HG03378 (cell line): ENCODE measurements at regions not wholly inside any gene's neighbourhood (a gene's known extent, or its start where the extent isn't known, plus 50 kb on each side); places are given as distances from the start of the nearest gene placed in this dataset.
"Not testable (repeated sequence)": the region's sequence is repeated elsewhere in the genome, so short reads cannot be mapped to it uniquely, and the experiment has no call there.

ENCODE experiments used
- ATAC-seq: cut with Tn5 transposase; IDR thresholded peaks from one replicate; pipeline ENCODE4 v1.9.1; 2021; ENCODE audit warnings: mild to moderate bottlenecking, moderate library complexity; ENCODE audit not compliant: unreplicated experiment

DNA sequence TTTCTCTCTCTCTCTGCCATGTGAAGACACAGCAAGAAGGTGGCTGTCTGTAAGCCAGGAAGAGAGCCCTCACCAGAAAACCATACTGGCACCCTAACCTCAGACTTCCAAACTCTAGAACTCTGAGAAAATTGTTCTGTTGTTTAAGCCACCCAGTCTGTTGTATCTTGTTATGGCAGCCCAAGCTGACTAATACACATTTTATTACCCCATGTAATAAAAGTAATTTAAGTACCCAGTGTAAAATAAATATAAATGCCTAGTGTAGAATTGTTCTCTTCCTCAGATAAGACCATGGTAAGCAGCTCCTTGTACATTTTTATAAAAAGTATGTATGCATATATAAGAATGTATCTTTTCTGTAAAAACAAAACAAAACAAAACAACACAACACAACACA, 119.7 kb downstream of the DTL start:
- ATAC-seq, result no peak

DNA sequence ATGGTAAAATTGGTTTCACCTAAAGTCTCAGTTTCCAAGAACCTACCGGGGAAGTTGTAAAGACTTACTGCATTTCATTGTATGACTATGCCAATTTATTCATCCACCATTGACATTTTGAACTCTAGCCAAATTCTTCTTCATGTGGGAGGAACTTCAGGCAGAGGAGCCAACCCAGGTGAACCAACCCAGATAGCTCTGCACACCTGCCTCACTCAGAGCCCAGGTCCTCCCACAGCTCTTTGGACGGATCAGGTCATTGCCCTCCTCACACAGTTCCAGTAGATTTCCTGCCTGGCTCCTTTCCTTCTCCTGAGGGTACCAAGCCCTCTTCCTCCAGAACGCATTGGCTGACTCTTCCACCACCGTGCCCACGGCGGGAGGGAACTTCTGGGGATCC, 121.7 kb downstream of the DTL start:
- no peak for ATAC-seq

DNA sequence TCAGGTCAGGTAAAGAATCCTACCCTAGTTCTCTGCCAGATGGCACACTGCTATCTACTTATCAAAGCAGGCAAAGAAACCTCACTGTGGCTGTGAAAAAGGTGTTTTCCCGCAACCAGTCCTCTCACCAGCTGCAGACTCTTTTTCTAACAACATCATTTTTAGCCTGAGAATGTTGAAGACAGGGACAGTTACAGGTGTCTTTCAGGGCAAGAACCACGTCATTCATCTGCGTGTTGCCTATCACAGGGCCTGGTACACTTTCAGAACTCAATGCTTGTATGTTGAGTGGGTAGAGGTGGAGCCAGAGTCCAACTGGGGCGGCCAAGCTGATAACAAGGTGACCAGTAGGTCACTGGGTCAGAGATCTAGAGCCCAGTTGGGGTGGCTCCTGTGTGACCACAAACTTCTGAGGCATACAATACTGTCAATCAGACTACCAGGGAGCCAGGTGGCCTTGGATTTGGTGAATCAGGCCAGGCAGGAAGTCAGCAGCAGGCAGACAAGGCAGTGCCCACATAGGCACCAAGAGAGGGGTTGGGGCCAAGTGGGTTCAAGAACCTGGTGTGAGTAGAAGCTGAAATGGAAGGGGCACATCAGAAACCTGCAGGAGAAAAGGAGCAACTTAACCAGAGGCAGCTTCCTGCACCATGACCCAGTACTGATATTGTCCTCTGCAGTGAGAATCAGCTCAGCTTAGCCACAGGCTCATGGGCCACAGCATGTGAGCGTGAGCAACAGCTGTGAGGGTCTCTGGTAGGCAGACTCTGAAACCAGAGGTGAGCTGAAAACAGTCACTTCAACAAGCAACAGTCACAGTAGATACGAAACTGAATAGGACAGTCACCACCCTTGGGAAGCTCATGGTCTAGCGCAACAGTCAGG, 123.6 kb downstream of the DTL start:
- peak; percentile 37 for ATAC-seq

DNA sequence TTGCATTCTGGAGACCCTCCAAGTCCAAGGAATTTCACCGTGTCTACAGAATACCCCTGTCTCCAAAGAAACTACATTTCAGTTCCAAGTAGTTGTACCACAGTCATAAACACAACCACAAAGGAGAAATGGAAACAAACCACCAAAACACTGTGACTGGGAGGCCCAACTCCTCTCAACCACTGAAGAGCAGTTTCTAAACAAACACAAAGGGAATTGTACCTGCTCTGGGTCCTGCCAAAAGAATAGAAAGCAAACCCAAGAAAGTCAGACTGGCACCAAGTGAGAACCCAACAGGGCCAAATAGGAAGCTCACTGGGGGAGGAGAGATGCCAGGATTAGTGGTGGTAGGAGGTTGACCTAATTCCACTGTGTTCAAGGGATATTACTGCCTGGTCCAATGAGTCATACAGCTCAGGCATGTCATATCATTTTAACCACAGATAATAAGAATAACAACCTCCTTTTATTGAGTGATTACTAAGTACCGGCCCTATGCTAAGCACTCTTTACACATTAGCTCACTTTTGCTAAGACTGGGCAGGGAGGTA, 123.9 kb upstream of the PPP2R5A start:
- no peak for ATAC-seq

DNA sequence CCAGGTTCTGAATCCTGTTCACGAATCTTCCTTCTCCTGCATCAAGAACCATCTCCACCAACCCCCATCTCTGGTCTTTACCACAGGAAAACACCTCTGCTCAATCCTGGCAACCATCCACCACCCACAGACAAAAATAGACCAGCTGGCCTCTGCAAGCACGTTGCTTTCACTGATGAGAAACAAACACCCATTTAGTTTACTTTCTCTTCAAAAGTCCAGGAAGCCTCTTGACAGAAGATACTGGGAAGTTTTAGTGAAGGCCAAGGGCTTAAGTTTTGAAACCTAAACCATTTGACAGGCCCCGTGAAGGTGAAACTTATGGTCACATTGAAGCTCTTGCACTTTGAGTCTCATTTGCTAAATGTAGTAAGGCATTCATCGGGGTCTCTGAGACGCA, 122.6 kb upstream of the PPP2R5A start:
- peak; percentile 59 for ATAC-seq

DNA sequence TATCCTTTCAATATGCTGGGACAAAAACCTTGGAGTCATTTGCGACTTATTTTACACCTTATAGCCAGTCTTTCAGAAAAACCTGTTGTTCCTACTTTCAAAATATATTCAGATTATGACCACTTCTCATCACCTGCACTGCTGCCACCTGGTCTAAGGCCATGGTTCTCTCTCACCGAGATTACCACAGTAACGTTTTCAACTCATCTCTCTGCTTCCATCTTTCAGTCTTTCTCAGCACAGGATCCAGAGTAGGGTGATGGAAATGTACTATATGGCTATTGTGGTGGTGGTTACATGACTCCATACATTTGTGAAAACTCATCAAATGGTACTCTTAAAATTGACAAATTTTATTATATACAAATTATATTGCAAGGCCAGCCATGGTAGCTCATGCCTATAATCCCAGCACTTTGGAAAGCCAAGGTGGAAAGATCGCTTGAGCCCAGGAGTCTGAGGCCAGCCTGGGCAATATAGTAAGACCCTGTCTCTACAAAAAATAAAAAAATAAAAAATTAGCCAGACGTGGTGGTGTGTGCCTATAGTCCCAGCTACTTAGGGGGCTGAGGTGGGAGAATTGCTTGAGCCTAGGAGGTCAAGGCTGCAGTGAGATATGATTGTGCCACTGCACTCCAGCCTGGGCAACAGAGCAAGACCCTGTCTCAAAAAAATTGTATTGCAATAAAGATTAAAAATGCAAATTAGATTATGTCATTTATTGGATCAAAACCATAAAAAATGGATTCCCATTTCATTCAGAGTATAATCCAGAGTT, 120.9 kb upstream of the PPP2R5A start:
- no peak for ATAC-seq

DNA sequence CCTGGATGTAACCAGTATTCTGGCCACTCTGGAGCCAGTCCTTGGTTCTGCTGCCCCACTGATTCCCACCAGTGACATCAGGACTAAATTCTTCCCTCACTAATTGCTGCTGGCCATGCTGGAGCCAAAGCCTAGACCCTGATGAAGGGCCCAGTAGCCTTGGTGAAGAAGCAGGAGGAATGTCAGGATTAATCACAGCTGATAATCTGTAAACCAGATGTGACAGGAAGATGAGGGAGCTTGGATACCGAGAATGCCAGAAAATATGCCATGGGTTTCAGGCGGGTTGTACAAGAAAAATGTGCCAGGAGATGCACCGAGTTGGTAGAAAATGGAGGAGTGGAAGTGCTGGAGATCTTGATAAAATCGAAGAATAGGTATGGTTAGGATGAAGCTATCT, 119.0 kb upstream of the PPP2R5A start:
- no peak for ATAC-seq

DNA sequence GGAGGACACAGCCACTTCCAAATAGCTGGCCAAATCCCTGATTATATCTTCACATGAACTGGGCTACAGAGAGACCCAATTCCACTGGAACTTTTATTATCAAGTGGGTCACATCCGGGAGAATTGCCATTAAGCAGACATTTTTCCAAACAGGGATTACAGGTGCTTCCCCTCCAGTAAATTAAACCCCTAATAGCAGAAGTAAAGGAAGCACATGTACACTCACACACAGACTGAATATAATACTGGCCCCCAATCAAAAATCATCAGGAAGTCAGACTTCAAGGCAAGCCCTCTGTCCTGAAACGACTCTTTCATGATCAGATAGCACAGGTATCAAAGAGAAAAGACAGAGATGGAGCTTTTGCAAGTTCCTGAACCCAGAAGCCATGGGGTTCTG, 118.6 kb upstream of the PPP2R5A start:
- no peak for ATAC-seq

DNA sequence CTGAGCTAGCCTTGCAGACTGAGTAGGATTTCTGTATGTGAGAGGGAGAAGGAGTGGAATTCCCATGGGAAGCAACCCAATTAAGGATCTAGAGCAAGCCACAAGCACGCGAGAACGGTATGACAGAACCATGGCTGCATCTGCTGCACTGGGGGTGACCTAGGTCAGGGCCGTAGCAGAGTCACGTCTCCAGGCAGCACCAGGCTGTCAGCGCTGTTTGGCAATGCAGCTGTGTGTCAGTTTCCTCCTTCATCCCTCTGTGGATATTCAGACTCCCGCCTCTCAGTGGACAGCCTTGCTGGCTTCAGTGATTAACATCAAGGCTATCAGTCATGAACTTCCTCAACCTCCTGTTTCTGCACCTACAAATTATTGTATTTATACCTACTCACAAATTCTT, 118.1 kb upstream of the PPP2R5A start:
- ATAC-seq, result no peak

DNA sequence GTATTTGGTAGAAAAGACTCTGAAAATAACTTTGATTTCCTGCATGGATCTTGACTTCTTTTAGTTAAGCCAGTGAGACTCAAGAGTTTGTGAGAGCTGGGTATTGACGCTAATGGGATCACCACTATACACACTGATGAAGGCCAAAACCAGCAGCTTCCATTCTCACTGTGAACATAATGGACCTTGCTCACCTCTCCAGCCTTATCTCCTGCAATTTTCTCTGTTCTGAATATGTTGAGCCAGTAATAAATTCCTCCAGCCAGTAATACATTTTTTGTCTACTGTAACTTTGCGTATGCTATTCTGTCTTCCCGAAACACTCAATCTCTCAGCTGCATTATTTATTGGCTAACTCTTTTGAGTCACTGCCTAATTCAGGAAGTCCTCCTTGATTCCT, 111.6 kb upstream of the PPP2R5A start:
- ATAC-seq, result no peak

DNA sequence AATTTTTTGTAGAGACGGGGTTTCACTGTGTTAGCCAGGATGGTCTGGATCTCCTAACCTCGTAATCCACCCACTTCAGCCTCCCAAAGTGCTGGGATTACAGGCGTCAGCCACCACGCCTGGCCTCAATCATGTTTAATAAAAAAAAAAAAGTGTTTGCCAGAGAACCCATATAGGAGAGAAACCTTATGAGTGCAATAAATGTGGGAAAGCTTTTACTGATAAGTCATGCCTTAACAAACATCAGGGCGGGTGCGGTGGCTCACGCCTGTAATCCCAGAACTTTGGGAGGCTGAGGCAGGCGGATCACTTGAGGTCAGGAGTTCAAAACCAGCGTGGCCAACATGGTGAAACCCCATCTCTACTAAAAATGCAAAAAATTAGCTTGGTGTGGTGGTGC, 110.9 kb upstream of the PPP2R5A start:
- not testable (repeated sequence) for ATAC-seq

DNA sequence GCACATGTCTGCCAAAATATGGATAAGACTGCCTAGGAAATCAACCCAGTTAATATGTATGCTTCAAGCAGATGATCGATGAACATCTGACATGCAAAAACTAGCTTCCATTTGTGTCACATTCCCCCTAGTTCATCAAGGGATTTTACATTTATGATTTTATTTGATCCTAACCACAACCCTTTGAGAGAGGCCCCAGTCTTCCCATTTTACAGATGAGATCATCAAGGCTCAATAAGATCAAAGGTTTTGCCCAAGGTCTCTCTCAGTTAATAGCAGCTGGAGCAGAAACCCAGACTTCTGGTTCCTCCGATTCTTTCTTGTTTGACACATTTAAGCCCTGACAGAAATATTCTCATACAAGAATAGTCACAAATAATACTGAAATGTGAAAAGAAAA, 107.7 kb upstream of the PPP2R5A start:
- no peak for ATAC-seq

DNA sequence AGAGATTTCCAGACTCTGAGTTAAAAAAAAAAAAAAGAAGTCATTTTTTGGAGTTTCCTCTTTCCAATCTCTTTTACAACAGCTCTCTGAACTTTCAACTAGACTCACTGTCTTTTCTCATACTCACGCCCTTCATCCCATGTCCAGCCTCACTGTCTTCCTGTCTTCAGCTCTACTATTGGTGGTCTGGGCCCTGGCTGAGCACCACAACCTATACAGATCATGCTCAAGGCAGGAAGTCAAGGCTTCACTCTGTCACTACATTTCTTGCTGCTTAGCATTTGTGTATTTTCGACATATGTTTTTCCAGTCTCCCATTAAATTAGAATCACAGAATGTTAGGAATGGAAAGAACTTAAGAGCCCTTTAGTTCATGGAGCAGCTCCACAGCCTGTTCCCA, 106.4 kb upstream of the PPP2R5A start:
- ATAC-seq, result no peak

DNA sequence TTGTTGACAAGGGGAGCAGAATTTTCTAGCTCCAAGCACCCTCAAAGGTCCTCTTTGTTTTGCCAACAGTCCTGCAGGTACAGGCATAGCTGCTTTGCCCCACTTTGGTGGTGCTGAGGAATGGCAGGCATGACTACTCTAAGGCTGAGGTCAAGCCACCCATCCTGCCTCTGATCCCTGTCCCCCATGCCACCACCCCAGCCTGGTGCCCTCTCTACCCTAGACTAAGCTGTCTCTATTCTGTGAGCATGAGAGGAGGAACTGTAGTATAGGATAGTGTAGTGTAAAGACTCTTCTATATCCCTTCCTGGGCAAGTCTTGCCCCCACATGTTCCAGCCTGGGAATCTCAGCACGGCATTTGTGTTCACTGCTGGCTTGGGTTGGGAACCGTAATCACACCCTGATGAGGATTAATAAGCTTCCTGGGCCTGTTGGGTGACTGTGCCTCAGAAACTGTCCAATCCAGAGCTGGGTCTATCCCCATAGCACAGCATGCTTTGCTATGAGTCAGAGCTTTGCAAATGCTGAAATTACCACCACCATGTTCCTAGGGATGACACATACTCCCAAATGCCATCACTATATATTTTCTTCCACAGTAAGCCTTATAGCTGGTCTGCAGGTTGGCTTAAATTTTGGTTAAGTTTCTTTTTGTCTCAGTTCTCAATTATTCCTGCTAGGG, 105.7 kb upstream of the PPP2R5A start:
- ATAC-seq, result no peak

DNA sequence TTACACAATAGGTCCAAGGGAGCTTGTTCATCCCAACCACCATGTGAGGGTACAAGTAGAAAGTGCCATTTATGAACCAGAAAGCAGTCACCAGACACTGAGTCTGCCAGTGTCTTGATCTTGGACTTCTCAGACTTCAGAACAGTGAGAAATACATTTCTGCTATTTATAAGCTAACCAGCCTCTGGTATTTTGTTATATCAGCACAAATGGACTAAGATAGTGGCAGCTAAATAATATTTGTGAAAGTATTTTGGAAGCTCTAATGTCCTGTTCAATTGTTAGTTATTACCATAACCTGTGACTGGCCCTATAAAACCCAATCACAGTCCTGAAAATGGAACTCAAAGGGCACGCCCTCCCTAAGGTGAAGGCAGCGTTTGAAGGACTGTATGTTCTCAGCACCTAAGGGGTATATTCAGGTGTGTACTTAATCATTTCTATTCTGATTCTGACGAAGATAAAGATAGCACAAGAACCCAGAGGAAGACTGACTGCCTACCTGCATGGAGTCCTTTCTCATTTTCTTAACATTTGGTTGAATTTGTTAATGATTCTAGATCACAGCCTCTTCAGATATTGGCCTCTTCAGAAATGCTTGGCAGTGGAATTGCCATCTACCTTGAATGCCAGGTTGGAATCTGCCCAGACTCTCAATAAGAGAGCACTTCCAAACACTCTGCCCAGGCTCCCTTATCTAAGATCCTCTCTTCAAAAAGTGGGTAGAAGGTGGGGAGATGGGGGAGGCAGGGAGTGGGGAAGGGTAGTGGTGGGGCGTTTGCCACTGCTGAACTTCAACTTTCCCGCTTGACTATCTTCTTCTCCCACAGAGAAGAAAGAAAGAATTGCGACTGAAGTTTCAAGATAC, 104.0 kb upstream of the PPP2R5A start:
- no peak for ATAC-seq

DNA sequence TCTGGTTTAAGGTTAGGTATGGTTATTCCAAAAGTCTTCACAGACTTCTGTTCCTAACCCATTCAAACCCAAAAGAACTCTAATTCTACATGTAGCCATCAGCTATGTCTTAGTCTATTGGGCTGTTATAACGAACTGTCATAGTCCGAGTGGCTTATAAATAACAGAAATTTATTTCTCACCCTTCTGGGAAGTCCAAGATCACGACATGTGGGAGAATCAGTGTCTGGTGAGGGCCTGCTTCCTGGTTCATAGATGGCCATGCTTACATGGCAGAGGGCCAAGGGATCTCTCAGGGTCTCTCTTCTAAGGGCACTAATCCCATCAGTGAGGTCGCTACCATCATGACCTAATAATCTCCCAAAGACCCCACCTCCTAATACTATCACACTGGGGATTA, 103.0 kb upstream of the PPP2R5A start:
- no peak for ATAC-seq

DNA sequence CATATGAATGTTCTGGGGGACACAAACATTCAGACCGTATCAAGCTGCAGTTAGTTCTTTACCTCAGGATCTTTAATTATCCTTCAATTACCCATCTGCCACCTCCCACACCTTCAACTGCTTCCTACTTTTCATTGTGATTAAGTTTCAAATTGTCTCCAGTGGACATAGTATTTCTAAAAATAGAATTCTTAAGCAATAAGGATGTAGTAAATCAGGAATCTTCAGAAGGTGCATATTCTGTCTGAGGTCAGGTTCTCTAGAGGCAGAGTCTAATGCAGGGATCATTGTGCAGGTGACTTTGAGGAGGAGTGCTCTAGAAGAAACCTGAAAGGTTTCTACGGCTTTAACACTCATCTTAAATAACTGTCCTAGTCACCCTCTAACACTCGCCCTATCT, 102.6 kb upstream of the PPP2R5A start:
- no peak for ATAC-seq

DNA sequence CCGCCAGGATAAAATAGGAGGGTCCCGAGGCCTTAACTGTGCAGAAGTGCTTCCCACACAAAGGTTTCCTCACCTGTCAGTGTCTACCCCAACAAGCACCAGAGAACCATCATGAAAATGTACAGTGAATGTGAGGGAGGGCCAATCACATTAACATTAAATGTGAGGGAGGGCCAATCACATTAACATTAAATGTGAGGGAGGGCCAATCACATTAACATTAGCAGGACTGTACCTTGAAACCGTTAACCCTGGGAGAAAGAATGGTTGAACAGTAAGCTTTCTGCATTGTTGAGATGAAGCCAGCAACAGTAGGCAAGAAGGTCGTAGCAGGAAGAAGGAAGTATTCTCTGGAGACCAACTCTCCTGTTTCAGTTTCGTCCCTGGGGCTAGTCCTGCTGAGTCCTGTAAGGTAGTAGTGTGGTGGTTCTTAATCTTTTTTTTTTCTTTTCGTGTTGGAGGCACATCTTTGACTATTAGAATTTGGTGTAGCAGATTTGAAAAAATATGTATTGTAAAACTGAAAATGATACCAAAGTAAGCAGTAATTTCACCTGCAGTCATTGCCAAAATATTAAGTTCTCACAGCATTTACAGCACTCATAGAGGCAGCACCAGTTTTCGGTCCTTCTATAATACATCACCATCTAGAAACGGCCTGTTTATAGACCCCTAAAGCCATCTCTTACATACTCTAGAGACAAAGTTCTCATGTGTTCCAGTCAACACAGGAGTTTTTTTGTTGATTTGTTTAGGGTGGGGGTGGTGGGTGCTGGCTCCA, 98.6 kb upstream of the PPP2R5A start:
- ATAC-seq, result peak; percentile 98

DNA sequence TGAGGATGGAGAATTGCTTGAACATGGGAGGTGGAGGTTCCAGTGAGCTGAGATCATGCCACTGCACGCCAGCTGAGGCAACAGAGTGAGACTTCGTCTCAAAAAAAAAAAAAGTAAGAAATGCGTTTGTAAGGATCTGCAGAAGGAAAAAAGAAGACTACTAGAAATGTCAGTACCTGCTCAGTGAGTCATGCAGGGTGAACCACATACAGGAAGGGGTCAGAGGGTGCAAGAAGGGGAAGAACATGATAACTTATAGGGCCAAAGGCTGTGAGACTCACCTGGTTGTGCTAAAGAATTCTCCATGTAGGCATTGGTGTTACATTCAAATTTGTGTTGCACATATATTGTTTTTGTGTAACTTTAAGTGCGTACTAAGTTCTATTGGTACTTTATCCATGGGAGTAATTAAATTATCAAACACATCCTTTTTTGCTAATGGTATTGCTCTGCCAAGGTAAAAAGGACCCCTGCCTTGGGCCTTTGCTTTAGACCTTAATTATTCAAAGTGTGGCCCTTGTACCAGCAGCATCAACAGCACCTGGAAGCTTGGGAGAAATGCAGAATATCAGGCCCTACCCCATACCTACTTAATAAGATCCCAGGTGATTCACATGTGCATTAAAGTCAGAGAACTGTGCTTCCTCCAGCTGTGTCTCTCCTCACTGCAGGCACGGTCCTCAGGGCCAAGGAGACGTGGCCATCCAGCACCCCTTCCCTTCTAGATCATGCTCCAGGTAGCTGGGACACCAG, 96.4 kb upstream of the PPP2R5A start:
- no peak for ATAC-seq
